ENCODE measurements at regions not wholly inside any gene's neighbourhood (a gene's known extent, or its start where the extent isn't known, plus 50 kb on each side); places are given as distances from the start of the nearest gene placed in this dataset.

GRCh38 chr1:221201773-221202172 lies 322.5 kb downstream of the HLX start:
- DNase-seq (ENCODE audit: low read depth), result no peak

- peak; percentile 67 for DNase-seq (ENCODE audit: low read depth)
Measured at GRCh38 chr1:221203224-221204054, 324.2 kb downstream of the HLX start.

- no peak for DNase-seq (ENCODE audit: low read depth)
Measured at GRCh38 chr1:221204055-221204833, 325.0 kb downstream of the HLX start.

- DNase-seq (ENCODE audit: low read depth), result no peak
Measured at GRCh38 chr1:221206076-221206475, 326.8 kb downstream of the HLX start.

- DNase-seq (ENCODE audit: low read depth), result no peak
Measured at GRCh38 chr1:221212926-221213325, 333.7 kb downstream of the HLX start.

- DNase-seq (ENCODE audit: low read depth), result no peak
Measured at GRCh38 chr1:221217029-221217428, 337.8 kb downstream of the HLX start.

- no peak for DNase-seq (ENCODE audit: low read depth)
Measured at GRCh38 chr1:221223281-221223680, 344.0 kb downstream of the HLX start.

GRCh38 chr1:221227460-221227859 lies 348.2 kb downstream of the HLX start:
- no peak for DNase-seq (ENCODE audit: low read depth)

- DNase-seq (ENCODE audit: low read depth), result no peak
Measured at GRCh38 chr1:221227872-221228337, 348.7 kb downstream of the HLX start.

GRCh38 chr1:221228594-221228993 lies 349.4 kb downstream of the HLX start:
- no peak for DNase-seq (ENCODE audit: low read depth)

- DNase-seq (ENCODE audit: low read depth), result peak; percentile 12
Measured at GRCh38 chr1:221230605-221231004, 351.4 kb downstream of the HLX start.

- DNase-seq (ENCODE audit: low read depth), result no peak
Measured at GRCh38 chr1:221234791-221235190, 355.5 kb downstream of the HLX start.

- no peak for DNase-seq (ENCODE audit: low read depth)
Measured at GRCh38 chr1:221237587-221237986, 358.3 kb downstream of the HLX start.

- DNase-seq (ENCODE audit: low read depth), result no peak
Measured at GRCh38 chr1:221239181-221239580, 359.9 kb downstream of the HLX start.

- no peak for DNase-seq (ENCODE audit: low read depth)
Measured at GRCh38 chr1:221239792-221240191, 360.5 kb downstream of the HLX start.

GRCh38 chr1:221240690-221241089 lies 361.4 kb downstream of the HLX start:
- DNase-seq (ENCODE audit: low read depth), result no peak

GRCh38 chr1:221241157-221241556 lies 361.9 kb downstream of the HLX start:
- DNase-seq (ENCODE audit: low read depth), result no peak

- no peak for DNase-seq (ENCODE audit: low read depth)
Measured at GRCh38 chr1:221241592-221241991, 362.3 kb downstream of the HLX start.

GRCh38 chr1:221246067-221246466 lies 366.8 kb downstream of the HLX start:
- DNase-seq (ENCODE audit: low read depth), result no peak

GRCh38 chr1:221246628-221247415 lies 367.6 kb downstream of the HLX start:
- no peak for DNase-seq (ENCODE audit: low read depth)

- DNase-seq (ENCODE audit: low read depth), result no peak
Measured at GRCh38 chr1:221251580-221251979, 372.3 kb downstream of the HLX start.

- no peak for DNase-seq (ENCODE audit: low read depth)
Measured at GRCh38 chr1:221254813-221255212, 375.6 kb downstream of the HLX start.
